GM21528 (cell line): ENCODE measurements at regions not wholly inside any gene's neighbourhood (a gene's known extent, or its start where the extent isn't known, plus 50 kb on each side); places are given as distances from the start of the nearest gene placed in this dataset.

ENCODE experiments used
- ATAC-seq: cut with Tn5 transposase; IDR thresholded peaks from one replicate; pipeline ENCODE4 v1.9.1; 2021; ENCODE audit warnings: mild to moderate bottlenecking, moderate library complexity; ENCODE audit not compliant: unreplicated experiment, low FRiP score

DNA sequence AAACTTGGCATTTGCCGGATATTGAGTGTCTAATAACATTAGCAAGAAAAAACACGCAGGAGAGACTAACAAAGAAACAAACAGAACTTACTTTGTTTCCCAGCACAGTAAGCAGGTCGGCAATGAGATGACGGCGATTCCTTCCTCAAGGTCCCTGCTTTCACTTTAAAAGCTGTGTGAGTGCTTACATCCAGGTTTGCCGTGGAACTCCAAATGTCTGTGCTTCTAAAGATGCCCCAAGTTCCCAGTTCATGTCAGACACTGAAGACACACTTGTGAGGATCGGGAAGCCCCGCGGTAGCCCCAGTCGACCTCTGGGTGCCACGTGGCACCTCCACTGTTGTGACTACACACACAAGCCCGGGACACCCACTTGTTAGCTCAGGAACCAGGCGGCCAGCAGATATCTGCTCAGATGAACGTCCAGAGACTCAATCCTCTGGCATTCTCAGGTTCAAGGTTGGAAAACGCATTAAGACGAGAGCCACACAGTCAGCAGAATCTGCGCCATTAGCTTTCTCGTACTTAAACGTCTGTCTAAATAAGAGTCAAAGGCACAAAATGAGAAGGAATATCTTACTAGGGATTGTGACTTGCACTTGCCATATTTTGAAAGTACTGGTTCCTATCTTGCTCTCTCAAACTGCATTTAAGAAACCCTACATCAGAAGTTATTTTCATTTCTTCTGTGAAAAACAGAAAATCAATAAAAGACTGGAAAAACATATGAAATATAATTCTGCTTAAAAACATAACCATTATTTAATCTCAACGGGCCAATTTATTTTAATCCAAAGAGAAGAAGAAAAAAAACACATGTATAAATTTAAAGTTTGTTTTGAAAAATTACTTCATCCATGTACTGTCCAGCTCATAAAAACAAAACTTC lies 207.6 kb upstream of the KLF14 start:
- no peak for ATAC-seq

DNA sequence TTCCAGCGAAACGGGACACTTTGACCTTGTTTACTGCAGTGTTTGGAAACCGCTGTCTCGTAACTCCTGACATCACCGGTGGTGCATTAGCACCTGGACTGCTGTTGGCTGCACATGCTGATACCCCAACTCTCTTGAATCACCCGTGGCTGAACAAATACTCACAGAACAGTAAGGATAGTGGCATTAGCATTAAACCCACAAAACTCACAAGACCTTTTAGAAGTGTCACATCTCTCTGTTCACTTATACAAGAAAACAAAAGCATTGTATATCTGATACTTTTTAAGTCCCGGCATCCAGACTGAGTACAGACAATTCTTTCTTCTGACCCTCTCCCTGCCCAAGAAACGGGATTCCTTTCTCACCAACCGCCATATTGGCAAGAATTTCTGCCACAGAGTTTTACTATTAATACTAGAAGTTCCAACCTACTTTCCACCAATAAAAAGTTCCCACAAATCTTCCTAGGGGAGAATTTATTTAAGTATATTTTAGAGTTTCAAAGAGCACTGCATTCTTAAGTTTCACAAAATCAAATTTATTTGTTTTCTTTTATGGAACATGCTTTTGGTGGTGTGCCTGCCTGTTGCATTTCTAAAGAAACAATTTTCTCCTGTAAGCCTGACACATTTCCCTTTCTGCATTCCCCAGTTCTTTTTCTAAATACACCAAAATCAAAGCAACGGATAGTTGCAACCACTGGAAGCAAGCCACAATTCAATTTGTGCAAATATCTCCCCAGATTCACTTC lies 208.4 kb upstream of the KLF14 start:
- no peak for ATAC-seq

DNA sequence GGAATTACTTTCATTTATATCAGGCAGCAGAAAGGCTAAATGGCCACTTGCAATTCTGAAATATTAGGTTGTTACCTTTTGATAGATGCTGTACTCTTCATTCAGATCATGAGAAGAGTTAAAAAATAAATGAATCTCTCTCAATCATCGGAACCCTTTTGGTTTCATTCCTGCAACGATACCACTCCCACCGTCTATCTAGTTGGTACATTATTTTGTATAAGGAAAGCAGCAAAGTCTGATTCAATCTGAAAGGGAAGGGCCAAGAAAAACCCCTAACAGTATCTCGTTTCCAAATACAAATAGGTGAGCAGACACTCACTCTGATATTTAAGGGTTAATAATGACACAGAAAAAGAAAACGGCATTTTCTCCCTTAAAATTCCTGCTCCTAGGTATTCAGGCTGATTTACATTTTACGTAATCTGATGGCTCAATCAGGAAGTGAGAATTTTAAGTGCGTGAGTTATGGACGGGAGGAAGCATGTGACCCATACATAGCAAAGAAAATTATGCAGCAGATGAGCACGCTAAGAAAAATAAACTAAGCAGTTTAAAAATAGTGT lies 209.4 kb upstream of the KLF14 start:
- no peak for ATAC-seq

DNA sequence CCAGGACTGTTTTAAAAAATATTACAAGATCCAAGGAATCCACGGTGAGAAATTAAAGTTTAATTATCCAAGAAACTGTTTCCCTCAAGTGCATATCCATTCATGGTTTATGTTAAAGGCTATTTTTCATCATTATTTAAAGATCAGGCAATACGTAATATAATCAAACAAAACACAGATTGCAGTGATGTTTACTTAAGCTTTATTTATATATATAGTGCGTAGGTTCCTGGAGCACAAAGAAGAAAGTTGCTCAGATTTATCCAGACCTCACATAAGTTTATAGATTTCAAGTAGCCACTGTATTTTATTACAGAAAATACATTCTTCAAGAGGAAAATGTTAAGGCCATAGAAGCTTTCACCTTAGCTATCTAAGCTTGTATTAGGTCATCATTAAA lies 210.0 kb upstream of the KLF14 start:
- ATAC-seq: no peak

DNA sequence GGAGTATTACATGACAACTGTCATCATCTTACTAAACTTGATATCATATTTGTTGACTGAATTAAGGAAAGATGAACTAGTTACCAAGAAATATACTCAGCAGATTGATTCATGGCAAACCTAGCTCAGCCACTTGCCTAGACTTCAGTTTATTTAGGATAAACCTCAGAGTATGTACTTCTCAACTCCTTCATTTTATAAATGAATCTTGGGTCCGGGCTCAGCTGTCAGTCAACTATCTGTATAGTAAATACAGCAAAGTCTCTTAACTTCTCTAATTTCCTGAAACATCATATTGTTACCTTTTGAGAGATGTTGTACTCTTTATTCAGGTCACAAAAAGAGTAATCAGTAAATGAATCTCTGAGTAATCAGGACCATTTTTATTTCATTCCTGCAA lies 211.0 kb upstream of the KLF14 start:
- no peak for ATAC-seq

DNA sequence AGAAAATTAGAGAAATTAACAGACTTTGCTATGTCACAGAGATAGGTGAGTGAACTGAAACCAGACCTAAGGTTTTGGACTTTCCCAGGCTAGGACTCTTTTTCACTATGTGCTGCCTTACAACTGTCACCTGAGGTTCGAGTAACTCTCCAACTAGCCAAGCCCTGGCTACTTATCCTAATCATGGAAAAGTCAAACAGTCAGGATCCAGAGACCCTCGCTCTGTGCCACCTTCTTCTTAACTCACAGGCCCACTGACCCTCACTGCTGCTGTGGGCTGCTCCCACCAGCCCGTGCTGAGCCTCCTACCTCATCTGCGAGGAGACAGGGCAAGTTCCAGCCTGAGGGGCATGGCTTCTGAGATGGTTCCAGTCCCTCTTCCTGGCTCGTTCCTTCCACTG lies 211.4 kb upstream of the KLF14 start:
- no peak for ATAC-seq

DNA sequence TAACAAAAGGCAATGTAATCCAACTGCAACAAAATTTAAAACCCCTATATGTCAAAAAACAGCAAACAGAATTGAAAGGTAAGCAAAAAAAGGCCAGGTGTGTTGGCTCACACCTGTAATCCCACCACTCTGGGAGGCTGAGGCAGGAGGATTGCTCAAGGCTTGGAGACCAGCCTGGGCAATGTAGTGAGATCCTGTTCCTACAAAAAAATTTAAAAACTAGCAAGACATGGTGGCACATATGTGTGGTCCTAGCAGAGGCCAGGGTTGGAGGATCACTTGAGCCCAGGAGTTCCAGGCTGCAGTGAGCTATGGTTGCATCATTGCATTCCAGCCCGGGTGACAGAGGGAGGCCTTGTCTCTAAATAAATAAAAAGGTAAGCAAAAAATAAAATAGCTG lies 212.1 kb upstream of the KLF14 start:
- ATAC-seq: no peak

DNA sequence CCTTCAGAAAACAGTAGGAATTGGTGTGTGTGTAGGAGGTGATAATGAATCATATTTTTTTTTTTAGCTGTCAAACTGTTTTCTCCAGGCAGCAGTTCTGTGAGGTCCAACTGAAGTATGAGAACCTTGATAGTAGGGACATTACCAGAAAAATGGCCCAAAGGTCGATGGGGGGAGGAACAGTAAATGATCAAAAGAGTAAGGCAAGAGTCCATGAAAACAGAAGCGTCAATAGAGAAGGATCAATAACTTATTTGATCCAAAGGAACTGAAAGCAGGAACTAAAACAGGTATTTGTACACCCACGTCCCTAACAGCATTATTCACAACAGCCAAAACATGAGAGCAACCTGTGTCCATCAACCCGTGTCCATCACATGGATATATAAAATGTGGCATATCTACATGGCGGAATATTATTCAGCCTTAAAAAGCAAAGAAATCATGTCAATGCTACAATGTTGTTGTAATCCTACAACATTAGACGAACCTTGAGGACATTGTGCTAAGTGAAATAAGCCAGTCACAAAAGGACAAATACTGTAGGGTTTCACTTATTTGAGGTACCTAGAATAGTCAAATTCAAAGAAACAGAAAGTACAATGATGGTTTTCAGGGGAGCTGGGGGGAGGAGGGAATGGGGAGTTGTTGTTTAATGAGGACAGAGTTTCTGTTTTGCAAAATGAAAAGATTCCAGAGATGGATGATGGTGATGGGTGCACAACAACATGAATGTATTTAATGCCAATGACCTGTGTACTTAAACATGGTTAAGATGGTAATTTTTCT lies 214.0 kb upstream of the KLF14 start:
- ATAC-seq: no peak

DNA sequence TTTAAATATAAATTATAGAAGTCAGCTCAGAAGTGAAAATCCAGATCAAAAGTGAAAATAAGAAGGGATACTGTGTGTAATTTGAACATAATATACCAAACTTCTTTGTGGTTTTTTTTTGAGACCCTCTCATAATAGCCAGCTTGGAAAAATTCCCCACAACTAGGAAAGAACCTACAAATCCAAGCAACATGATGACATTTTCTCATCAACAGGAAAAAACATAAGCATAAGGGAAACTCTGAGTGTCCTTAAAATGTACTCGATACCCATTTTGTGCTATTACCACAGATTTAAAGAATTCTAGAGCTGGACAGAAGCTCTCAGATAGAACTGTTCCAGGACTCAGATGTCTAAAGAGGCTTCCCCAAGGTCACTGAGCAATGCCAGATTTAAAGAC lies 214.8 kb upstream of the KLF14 start:
- ATAC-seq: no peak

DNA sequence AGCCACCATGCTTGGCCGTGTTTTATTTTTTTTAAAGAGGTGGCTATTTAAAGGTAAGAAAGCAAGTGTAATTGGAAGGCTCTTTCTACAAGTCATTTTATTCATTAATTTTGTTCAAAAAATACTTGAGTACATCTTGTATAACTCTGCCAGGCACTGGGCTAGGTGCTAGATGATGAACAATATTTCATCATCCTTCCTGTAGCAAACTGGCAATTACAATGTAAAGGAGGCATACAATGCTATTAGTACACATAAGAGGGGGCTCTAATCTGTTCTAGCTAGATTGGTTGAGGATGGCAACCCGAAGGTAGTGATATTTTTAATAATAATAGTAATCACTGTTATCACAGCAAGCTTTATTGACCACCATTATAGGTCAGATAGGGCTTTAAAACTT lies 215.5 kb upstream of the KLF14 start:
- ATAC-seq: no peak

DNA sequence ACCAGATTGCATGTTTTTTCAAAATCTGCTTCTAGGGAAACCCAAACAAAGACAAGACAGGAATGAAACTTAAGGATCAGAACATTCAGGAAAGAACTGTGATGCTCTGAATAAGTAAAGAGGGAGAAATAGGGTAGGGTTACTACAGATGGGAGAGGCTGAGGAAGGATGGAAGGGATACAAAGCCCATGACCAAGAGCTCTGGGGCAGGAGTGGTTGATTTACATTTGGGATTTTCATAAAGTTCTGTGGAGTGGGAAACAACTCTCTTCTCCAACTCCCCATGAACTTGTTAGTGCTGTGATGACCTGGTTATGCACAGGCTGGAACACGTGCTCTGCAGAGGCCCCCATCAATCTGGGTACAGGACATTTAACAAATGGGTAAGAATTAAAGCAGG lies 216.0 kb upstream of the KLF14 start:
- ATAC-seq: no peak

DNA sequence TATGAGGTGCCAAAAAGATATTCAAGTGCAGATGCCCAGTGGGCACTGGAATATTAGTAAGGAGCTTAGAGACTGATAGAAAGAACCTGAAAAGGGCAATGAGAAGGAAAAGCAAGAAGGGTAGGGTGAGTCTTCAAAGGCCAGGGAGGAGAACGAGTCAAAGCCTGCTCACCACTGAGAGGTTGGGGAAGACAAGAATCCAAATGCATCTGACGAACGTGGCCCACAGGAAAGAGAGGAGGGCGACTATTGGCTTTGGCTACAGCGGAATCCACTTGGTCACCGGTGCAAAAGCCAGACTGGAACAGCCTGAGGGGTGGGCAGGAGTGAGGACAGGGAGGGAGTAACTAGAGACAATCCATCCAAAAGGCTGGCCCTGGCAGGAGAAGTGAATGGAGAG lies 216.7 kb upstream of the KLF14 start:
- no peak for ATAC-seq

DNA sequence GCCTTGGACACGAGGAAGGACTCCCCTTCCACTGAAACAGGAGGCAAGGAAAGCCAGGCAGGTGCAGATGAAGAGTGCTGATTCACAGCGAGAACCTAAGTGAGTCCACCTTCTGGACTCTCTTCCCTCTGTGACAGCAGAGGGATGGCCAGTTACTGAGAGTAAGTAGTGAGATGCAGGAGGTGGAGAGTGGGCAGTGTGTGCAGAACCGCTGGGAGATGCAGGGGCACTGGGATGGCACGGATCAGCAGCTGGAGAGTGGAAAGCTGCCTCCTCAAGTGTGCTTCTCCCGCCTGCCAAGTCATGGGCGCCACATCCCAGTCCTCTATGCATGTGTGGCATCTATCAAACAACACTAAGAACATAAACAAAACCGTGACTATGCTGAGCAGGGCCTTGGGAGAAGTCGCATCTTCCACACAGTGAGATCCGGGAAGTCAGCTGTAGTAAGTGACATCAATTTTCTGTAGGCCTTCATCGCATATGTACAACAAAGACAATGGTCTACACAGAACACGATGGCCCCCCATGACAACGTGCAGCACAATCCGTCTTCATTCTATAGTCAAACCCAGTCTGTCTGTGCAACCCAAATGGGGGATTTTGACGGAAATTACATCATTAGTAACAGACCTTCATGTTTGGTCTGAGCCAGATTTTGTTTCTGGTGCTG lies 217.4 kb upstream of the KLF14 start:
- ATAC-seq: no peak

DNA sequence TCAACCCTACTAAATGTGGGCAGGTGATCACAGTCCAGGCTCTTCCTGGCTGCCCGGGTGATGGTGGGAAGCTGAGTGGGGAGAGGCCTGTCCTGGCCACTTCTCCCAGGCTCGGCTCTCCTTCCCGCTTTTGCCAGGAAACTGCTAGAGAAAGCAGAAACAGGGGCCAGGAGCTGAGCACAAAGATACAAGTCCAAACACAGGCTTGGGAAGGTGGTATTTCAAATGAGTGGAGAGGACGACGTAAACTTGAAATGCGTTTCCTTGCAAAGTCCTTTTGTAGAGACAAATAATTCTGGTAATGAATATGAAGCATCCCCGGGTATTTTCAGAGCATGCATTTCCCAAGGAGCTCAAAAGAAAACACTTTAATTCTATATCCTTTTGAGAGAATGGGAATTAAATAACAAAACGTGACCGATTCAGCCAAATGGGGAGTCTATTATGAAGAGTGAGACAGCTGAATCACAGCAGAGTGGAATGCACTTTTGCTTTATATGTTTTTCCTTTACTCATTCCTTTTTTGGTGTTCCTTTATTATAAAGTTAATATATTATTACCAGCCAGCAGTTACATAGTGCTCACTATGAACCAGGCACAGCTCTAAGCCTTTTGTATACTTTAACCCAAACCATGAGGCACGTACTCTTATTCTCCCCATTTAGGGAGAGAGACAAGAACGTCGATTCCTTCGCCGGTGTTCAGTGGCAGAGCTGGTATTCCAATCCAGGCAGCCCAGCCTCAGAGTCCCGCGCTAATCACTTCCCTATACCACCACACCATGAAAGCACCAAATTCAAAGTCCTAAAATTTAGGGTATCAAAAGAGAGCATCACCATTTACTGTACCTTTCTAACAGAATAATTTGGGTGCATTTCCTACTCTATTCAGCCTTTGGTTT lies 218.2 kb upstream of the KLF14 start:
- no peak for ATAC-seq

DNA sequence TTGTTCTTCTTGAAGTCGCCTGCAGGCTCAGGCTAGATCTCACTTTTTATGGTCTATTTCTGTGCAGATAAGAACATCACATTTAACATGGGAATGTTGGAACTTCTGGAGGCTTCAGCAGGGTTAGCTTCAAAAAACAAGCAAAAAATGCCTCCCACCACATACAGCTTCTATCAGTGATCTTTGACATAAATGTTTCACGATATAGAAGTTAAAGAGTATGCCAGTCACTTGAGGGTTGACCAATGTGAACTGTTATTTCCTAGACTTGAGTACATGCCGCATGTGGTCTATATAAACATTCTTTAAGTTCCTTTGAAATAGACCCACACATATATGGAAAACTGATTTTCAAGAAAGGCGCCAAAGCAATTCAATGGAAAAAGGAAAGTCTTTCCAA lies 219.2 kb upstream of the KLF14 start:
- no peak for ATAC-seq

DNA sequence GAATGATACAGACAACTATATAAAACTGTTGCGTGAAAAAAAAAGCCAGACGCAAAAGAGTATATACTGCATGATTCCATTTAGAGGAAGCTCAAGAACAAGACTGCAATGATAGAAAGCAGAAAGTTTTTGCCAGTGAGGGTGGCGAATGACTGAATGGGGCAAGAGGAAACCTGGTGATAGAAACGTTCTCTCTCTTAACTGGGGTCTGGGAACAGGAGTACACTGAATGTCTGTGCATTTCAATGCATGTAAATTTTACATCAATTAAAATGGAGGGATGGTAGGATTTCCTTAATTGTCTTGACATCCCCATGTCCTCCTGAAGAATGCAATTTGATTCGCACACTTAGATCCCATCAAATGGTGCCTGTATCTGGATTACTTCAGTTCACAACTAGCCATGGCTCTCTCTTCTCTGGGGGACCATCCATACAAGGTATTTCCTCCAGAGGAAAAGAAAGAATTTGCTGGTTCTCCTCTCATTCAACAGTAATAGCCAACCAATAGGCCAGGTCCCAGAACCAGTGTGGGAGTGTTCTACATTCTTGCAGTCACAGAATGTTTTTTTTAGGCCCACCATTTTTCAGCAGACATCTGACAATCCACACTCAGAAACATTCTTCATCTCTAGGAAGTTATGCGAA lies 221.0 kb upstream of the KLF14 start:
- no peak for ATAC-seq

DNA sequence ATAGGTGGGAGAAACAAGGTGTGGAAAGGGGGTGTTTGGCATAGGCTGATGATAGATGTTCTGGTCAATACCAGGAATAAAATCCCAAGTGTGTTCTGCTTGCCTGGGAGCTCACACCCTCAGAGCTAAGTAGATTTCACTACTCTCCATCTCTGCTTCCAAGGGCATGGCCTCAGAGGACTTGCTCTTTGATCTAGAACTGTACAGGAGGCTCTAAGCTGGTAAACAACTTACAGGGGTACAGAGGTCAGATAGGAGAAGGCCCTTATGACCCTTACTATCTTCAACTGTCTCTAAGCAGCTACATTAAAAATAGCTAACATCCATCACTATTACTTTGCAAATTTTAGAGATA lies 221.5 kb upstream of the KLF14 start:
- no peak for ATAC-seq

DNA sequence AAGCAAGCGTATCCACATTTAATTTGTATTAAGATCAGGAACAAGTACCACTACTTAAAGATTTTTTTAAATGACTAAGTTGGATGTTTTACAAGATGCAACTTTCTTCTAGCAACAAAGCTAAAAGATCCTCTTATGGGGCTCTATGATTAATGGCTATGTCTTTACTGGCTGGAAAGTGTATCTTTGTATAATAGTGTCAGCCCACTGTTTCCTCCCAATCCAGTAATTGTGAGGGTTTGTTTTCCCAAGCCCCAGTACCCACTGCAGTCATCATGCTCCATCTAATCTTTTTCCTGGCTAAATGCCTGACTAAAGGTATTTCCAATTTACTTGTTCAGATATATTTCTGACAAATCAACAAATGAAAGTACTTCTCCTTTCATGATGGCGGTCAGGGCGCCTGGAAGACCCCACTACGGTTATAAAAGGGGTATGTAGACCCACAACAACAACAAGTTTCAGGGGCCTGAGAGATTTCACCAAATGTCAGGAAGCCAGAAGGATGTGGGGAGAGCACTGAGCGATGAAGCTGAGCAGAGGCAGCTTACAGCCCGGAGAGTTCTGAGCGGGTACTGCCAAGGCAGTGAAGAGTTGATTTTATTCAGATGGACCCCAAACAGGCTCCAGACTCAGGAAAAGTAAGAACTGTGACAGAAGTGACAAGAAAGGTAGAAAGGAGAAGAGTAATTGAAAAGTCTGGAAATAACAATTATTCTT lies 222.6 kb upstream of the KLF14 start:
- ATAC-seq: no peak
